Psoas muscle (tissue), 7 donors: ENCODE measurements at regions not wholly inside any gene's neighbourhood (a gene's known extent, or its start where the extent isn't known, plus 50 kb on each side); places are given as distances from the start of the nearest gene placed in this dataset.
A peak's percentile ranks its signal among the peaks of the same experiment; 100 is the strongest.

ENCODE experiments used
- ATAC-seq, 4 donors: fragments of 200-7000 bp; cut with Tn5 transposase; one replicate each; pipeline ENCODE4 v1.9.1; 2020; ENCODE audit warnings: moderate library complexity in 3 of 4, mild to moderate bottlenecking in 2 of 4
- DNase-seq, 2 donors: peaks; one replicate each; pipeline ENCODE4 v3.0.0-alpha.2; 2020
- H3K27ac ChIP-seq: fragments of 200-600 bp; one replicate; pipeline ENCODE4 v1.8.0; 2022
- H3K27me3 ChIP-seq, 3 donors: fragments of 200-600 bp in 1 of 3; one replicate each; pipeline versions ENCODE4 v1.6.1 to v1.8.0; 2013 to 2022; ENCODE audit warnings: low read length in 2 of 3, mild to moderate bottlenecking in 2 of 3, moderate library complexity in 1 of 3; ENCODE audit not compliant: insufficient read depth in 3 of 3
- H3K36me3 ChIP-seq, 2 donors: fragments of 200-600 bp in 1 of 2; one replicate each; pipeline versions ENCODE4 v1.6.1 to v1.8.0; 2013 to 2022; ENCODE audit warnings: low read depth in 1 of 2, mild to moderate bottlenecking in 1 of 2, moderate library complexity in 1 of 2; ENCODE audit not compliant: insufficient read depth in 1 of 2
- H3K4me1 ChIP-seq: fragments of 200-600 bp; one replicate; pipeline ENCODE4 v1.8.0; 2022
- H3K4me3 ChIP-seq: fragments of 200-600 bp; one replicate; pipeline ENCODE4 v1.8.0; 2022; ENCODE audit warnings: mild to moderate bottlenecking
- H3K9me3 ChIP-seq: fragments of 200-600 bp; one replicate; pipeline ENCODE4 v1.8.0; 2022
- WGBS, 3 donors: extraction: QIAGEN DNeasy Blood & Tissue Kit; methylation state at CpG; one replicate each; pipeline versions ENCODE4 v1.1.6 to v1.1.7; 2013; 5-methylcytosine and 5-hydroxymethylcytosine counted together
- intact Hi-C, 2 donors: fragments of 100-400 bp; cut with DNase I; formaldehyde crosslinking; loops; one replicate each; pipeline versions ENCODE4 v1.11.0 to v1.14.2; 2022
- TF ChIP-seq, protein P1 (sequence below): fragments of 200-600 bp; IDR thresholded peaks from one replicate; pipeline ENCODE4 v1.8.0; 2022; ENCODE audit warnings: antibody characterized with exemption
- donor health status: healthy with polysubstance abuse.
- donor health status: DM: no; HTN: no; CAD: no; lungs with moderate emphysema.
- donor health status: Bipolar disorder and iron deficiency.
- donor health status: healthy.
- donor health status: DM: yes; HTN: yes; CAD: no.
- donor health status: DM: no; HTN: no; CAD: no.
- donor health status: DM: yes; HTN: yes; CAD: no.

DNA sequence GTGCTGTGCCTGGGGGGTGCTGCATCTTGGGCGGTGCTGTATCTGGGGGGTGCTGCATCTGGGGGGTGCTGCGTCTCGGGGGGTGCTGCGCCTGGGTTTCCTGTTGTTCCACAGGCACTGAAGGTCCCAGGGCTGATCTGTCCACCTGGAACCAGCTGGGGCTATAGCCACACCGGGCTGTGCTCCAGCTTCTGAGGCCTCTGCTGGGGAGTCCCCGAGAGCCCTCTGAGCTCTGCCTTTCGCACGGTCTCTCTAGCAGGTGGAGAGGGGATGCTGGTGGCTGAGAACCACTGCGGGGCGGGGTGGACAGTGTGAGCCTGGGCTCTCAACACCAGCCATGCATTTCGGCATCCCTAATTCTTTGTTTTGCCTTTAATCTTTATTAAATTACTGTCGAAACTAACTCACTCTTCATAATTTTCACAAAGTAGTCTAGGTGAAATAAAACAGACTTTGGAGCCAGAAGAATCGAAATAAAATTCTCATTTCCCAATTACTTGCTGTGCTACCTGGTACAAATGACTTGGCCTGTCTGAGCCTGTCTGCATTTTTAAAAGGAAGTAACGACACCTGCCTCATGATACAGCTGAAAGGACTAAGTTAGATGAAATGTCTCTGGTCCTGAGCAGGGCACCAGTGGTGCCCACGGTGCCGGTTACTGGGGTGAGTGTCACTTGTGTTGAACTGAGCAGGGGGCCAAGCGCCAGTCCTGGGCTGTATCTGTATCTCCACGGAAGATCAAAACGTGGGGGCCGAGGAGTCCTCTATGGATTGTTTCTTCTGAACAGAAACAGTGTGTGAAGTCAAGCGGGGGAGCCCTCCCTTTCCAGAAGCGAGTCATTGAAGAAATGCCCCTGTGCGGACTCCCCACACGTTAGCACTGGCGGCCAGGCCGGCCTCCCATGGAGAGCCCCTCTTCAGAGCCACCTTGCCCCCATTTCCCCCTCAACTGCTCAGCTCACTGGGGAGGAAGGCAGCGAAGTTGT, 142.0 kb downstream of the ASB1 start:
- no peaks in the 10 kb centered on the region for H3K9me3 ChIP-seq
- 64 to 67% (median 66%) methylated on average over 27 of the region's 27 CpGs for WGBS, 3 donors
- H3K27me3 ChIP-seq = peaks cover 0 to 10% (median 0%) of the 10 kb centered on the region in 3 donors
- no peaks in the 10 kb centered on the region for H3K36me3 ChIP-seq
- DNase-seq (no peak), ATAC-seq (no peak)
- H3K27ac ChIP-seq = no peak overlapping the region
- TF ChIP-seq, protein P1, sequence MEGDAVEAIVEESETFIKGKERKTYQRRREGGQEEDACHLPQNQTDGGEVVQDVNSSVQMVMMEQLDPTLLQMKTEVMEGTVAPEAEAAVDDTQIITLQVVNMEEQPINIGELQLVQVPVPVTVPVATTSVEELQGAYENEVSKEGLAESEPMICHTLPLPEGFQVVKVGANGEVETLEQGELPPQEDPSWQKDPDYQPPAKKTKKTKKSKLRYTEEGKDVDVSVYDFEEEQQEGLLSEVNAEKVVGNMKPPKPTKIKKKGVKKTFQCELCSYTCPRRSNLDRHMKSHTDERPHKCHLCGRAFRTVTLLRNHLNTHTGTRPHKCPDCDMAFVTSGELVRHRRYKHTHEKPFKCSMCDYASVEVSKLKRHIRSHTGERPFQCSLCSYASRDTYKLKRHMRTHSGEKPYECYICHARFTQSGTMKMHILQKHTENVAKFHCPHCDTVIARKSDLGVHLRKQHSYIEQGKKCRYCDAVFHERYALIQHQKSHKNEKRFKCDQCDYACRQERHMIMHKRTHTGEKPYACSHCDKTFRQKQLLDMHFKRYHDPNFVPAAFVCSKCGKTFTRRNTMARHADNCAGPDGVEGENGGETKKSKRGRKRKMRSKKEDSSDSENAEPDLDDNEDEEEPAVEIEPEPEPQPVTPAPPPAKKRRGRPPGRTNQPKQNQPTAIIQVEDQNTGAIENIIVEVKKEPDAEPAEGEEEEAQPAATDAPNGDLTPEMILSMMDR = no peak
- H3K4me3 ChIP-seq = no peak overlapping the region
- H3K4me1 ChIP-seq = no peaks in the 10 kb centered on the region
- intact Hi-C loops = no loop called here

GRCh38 chr2:238569507-238570195, 142.9 kb downstream of the ASB1 start:
- TF ChIP-seq, protein P1 = no peak
- ATAC-seq = peak in 2 of 4 donors; percentile 62 to 73

GRCh38 chr2:238570391-238570790, 143.7 kb downstream of the ASB1 start:
- no peak overlapping the region for H3K4me3 ChIP-seq
- TF ChIP-seq, protein P1 = no peak
- H3K4me1 ChIP-seq = no peaks in the 10 kb centered on the region
- 80 to 84% (median 81%) methylated on average over 10 of the region's 10 CpGs for WGBS, 3 donors
- DNase-seq = no peak
- H3K9me3 ChIP-seq = no peaks in the 10 kb centered on the region
- intact Hi-C loops = no loop called here
- no peak overlapping the region for H3K27ac ChIP-seq
- H3K36me3 ChIP-seq = no peaks in the 10 kb centered on the region
- no peak for ATAC-seq
- peaks cover 0 to 4% (median 0%) of the 10 kb centered on the region in 3 donors for H3K27me3 ChIP-seq

More at GRCh38 chr2:238569507-238570195, 142.9 kb downstream of the ASB1 start:
- 75 to 80% (median 80%) methylated on average over 25 of the region's 25 CpGs for WGBS, 3 donors
- intact Hi-C loops = no loop called here
- Histone ChIP-seq H3K4me3 (no peak overlapping the region), H3K27ac (no peak overlapping the region), H3K4me1 (no peaks in the 10 kb centered on the region), H3K9me3 (no peaks in the 10 kb centered on the region), H3K27me3 (peaks cover 0 to 7% (median 0%) of the 10 kb centered on the region in 3 donors), H3K36me3 (no peaks in the 10 kb centered on the region)
- DNase-seq = no peak

DNA sequence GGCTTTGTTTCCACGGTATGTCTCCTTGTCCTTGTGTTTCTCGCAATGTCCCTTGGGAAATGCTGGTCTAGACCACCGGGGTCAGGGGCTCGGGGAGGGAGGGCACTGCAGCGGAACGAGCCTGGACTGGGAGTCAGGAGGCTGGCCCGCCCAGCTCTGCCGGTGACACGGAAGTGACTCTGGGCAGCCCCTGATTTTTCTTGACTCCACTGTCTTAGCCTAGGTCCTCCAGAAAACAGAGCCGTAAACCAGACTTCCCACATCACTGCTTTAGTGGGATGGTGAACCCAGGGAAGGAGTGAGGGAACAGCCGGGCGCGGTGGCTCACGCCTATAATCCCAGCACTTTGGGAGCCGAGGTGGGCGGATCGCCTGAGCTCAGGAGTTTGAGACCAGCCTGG, 144.2 kb downstream of the ASB1 start:
- intact Hi-C loops = no loop called here
- TF ChIP-seq, protein P1 = no peak

More for the DNA sequence above, 144.2 kb downstream of the ASB1 start:
- DNase-seq = no peak
- H3K27ac ChIP-seq = no peak overlapping the region
- no peak for ATAC-seq
- H3K9me3 ChIP-seq = no peaks in the 10 kb centered on the region
- no peaks in the 10 kb centered on the region for H3K36me3 ChIP-seq
- WGBS, 3 donors = 75 to 81% (median 76%) methylated on average over 17 of the region's 17 CpGs
- no peak overlapping the region for H3K4me3 ChIP-seq
- H3K4me1 ChIP-seq = no peaks in the 10 kb centered on the region
- H3K27me3 ChIP-seq = peaks cover 0 to 4% (median 2%) of the 10 kb centered on the region in 3 donors
